Endometrium (tissue), 2 donors: ENCODE measurements at regions not wholly inside any gene's neighbourhood (a gene's known extent, or its start where the extent isn't known, plus 50 kb on each side); places are given as distances from the start of the nearest gene placed in this dataset.
"Not testable (repeated sequence)": the region's sequence is repeated elsewhere in the genome, so short reads cannot be mapped to it uniquely, and the experiment has no call there.

ENCODE experiments used
- FAIRE-seq: peaks from 2 replicates; lab custom pipeline; 2012; peaks lifted over from hg19 to GRCh38; lab: Jason Lieb, UNC
- donor health status: control.
- donor health status: control.

GRCh38 chr5:125967576-125967975 is 455.6 kb upstream of the GRAMD2B start:
- no peak for FAIRE-seq

DNA sequence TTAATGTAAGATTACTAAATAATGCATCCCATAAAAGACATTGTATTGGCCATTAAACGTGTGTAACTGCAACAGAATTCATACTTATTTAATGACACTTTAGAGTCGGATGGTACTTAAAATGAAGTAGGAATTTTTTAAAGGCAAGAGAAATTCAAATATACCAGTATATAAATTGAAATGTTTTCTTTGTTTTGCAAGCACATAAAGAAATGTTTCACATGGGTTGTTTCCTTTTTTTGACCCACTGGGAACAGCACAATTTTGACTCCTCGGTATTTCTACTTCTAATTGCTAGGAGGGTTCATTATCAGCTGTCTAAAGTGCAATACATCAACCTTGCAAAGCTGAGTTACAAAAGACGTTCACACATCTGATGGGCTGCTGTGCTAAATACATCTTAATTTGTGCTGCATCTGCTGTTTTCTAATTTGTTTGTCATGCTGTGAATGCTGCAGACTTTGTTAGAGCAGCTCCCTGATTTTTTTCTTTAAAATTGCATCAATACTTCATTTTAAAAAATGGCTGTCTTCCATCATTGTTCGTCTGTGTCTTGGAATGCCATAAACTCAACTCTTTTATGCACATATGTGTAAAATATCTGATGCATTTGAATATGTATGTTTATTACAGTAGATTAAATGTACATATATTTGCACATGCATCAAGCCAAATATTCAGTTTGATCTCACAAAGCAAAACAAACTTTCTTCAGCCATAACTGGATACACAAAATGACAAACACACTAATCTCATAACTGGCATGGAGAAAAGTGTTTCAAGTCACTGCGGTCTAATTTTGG is 454.0 kb upstream of the GRAMD2B start:
- no peak for FAIRE-seq

- FAIRE-seq: no peak
These were observed 453.4 kb upstream of the GRAMD2B start for GRCh38 chr5:125969814-125970171.

DNA sequence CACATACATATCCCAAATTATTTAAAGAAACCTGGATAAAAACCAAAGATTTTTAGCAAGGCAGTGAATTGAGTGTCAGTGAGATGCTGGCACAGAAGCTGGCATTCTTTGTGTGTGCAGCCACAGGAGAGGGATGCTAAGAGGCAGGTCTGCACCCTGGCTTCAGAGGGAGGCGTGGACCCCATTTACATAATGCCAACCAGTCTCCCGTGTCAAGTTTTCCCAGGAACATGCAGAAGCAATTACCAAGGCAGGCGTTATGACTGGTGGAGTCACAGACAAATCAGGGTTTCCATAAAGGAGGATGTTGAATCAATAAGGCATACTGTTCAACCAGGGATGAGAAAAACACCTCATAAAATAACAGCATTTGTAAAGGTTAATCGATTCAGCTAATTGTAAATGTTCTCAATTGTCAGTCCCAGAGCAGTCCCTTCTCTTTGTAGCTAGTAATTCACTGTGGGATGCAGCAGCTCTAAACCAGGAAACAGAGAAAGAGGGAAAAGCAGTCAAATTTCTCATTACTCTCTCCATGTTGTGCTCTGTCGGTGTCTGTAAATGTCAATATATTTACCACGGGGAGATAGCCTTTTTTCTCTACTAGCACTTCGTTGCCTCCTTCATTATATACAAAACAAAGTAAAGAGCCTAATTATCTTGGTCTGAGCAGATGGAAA is 452.4 kb upstream of the GRAMD2B start:
- no peak for FAIRE-seq

- no peak for FAIRE-seq
These were observed 450.5 kb upstream of the GRAMD2B start for GRCh38 chr5:125972706-125973105.

GRCh38 chr5:125974679-125975078 is 448.5 kb upstream of the GRAMD2B start:
- no peak for FAIRE-seq

DNA sequence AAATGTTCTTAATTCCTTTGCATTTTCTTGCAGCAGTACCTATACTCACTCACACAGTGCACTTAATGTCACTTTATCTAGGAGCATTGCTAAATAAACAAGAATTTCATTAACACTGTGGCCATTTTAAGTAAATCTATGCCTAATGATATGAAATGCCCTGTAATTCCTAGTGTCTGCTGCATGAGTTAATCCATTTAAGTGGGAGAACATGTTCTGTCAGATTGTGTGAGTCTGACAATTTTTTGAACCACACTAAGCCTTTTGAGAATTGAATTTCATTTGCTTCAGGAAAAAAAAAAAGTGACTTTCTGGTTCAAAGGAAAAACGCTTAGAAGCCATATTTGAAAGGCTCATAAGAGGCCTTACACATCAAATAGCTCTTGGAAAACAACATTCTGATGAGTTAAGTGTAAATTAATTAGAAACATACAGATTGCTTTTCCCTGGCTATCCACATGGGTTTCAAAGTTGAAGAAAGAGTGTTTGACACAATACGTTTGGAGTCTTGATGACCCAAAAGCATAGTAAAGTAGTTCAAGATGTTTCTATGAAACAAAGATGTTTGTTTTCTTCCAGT is 446.7 kb upstream of the GRAMD2B start:
- peak; percentile 87 for FAIRE-seq

DNA sequence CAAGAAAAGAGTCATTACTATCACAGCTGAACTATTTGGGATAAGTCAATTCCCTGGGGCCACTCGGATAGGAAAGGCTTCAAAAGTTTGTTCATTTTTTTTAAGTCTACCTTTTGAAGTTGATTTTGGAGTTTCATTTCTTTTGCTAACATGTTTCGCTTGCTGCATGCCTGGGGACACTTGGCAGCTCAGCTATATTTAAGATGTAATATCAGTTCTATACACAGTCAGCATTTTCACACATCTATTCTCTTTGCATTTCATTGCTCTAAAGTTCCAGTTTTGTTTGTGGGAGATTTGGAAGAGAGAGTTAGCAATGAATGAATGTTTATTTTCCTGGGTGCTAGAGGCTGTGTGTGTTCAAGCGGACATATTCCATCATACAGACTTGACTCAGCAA is 445.2 kb upstream of the GRAMD2B start:
- no peak for FAIRE-seq

DNA sequence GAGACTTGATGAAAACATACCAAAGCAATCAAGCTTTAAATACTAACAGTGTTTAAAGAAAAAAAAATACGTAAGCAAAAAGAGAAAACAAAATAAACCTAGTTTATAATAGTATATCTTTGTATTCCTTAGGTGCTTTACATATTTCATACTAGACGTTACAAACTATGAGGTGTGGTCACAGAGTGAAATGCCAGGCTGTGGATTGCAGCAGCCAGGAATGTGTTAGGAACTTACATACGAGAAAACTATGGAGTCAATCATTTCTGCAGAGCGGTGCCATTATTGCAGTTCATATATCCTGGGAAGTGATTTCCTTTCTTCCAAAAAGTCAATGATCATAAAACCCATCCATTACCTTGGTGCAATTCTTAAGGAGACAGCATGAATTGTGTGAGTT is 443.6 kb upstream of the GRAMD2B start:
- no peak for FAIRE-seq

DNA sequence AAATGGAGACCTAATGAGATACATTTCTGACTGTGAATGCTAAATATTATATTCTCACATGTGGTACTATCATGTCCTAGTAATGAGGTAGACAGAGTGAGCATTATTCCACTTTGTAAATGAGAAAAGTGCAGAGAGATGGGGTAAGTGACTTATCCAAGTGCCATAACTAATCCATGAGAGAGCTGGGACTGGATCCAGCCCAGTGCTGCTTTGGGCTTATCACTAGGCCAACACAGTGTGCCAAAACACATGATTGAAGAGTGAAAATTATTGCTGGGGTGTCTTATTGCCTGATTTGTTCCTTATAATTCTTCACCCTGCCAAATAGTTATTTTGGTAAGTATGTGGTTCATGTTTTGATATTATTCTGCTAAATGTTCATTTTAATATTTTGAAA is 442.2 kb upstream of the GRAMD2B start:
- no peak for FAIRE-seq

- no peak for FAIRE-seq
These were observed 435.4 kb upstream of the GRAMD2B start for GRCh38 chr5:125987677-125988255.

GRCh38 chr5:125992050-125992449 is 431.2 kb upstream of the GRAMD2B start:
- FAIRE-seq: no peak

GRCh38 chr5:125999271-126000030 is 423.8 kb upstream of the GRAMD2B start:
- FAIRE-seq: not testable (repeated sequence)

DNA sequence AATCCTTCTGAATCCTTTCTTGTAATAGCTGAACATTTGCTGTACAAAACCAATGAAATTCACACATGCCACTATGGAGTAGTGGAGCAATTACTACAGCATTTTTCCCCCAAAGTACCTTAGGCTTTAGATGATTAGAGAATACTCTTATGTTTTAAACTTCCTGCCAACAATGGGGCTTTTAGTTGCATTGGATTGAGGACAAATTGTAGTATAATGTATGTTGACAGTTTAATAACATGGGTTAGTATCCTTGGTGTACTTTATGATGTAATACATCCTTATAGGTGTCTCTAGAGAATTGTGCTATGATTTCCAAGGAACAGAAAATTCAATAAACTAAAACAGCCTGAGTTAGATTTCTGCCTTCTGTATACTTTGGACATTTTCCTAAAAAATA is 422.7 kb upstream of the GRAMD2B start:
- FAIRE-seq: no peak

DNA sequence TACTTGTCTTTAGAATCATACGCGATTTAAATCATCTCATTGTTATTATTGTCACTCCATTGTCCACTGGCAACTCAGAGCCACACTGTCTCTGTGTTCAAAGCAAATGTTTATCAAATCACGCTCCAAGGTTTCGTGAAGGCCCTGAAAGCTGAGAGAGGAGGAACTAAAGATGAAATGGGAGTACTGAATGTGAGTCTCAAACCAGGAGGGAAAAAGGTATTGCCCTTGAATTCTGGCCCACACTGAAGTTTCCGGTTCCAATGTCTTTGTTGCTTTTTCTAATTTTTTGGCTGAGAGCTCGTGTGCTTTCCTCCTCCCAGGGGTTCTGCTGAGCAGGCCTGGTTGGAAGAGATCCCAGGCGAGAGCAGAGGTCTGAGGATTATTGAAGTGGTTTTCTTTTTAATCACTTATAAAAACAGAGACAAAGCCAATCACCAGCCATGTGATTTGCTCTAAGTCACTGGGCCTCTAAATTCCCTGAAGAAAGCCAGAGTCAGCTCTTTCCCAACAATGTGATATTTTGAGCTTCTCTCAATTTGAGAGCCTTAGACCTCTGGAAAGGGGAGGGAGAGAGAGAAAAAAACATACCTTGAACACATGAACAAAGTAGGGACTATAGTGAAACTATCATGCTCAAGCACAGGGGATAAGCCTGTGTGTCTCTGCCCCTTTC is 420.8 kb upstream of the GRAMD2B start:
- FAIRE-seq: peak; percentile 95

- FAIRE-seq: no peak
These were observed 419.9 kb upstream of the GRAMD2B start for GRCh38 chr5:126003309-126003708.

DNA sequence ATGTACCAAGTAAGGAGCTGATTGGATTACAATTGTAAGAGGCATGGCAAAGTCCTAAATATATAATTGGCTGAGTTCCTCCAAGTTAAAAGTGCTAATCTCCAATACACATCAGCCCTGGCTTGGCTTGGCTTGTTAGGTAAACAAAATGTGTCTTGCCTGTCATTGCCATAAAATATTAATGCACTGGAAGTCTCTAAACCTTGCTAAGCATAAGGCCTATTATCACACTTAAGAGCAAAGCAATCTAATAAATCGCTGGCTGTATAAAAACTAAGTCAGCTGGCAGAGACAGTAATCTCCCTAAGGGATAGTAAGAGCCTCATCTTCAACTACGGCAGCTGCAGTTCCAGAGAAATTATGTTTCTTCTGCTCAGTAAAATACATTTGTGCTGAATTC is 418.6 kb upstream of the GRAMD2B start:
- peak; percentile 60 for FAIRE-seq

DNA sequence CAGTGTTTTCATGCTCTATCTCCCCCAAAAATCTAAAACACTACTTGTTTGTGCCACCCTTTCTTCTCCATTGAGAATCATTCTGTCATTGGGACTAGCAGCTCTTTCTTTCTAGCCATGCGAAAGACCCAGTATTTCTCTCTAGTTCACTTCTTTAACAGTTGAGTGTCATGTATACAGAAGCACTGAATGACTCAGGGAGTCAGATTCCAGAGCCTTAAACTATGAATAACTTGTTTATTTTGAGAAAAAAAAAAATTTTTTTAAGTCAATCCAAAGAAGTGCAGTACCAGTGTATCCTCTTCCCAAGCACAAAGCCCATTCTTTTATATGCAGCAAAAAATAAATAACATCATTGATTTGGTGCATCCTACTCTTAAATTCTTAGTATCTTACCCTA is 415.4 kb upstream of the GRAMD2B start:
- FAIRE-seq: no peak

DNA sequence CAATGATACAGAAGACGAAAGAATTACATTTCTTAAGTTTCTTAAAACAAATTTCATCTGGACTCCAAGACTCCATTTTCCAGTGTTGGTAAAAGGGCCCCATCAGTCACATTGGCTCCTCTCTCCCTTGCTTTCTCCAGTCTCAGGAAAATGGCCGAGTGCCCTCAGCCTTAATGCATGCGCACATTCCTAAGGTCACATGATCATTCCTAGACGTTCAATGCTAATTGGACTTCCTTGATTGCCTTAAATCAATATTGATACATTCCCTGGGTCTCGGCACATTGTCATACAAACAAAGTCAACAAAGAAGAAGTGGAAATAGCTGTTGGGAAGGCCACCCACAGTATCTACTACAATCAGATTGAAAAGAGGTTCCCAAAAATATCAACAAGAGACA is 413.6 kb upstream of the GRAMD2B start:
- FAIRE-seq: no peak

DNA sequence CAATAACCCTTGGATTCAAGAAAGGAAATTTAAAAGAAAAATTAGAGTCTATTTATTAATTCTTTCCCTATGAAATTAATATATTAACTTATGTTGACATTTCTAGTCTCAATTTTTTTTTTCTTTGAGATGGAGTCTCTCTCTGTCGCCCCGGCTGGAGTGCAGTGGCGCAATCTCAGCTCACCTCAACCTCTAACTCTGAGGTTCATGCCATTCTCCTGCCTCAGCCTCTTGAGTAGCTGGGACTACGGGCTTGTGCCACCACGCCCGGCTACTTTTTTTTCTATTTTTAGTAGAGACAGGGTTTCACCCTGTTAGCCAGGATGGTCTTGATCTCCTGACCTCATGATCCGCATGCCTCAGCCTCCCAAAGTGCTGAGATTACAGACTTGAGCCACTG is 411.7 kb upstream of the GRAMD2B start:
- not testable (repeated sequence) for FAIRE-seq

DNA sequence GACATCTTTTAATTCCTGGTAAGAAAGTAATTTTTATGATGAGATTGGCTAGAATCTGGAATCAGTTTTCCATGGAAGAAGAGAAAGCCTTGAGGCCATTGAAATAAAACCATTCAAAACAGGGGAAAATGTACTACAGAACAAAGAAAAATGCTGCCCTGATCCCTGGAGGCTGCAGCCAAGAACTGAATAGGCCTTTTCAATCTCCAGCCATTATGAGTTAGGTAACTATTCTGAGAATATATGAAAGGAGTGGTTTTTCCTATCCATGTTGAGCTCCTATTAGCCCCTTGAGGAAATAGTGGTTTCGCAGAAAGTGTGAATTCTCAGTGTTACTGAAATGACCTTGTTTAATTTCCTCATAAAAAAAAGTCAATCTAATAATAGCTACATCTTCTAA is 408.5 kb upstream of the GRAMD2B start:
- FAIRE-seq: no peak
